Upper lobe of right lung (tissue), 1 donor: ENCODE measurements at regions not wholly inside any gene's neighbourhood (a gene's known extent, or its start where the extent isn't known, plus 50 kb on each side); places are given as distances from the start of the nearest gene placed in this dataset.
"Not testable (repeated sequence)": the region's sequence is repeated elsewhere in the genome, so short reads cannot be mapped to it uniquely, and the experiment has no call there.

Experiments used
- ATAC-seq: fragments of 200-7000 bp; cut with Tn5 transposase; one replicate; pipeline ENCODE4 v1.9.1; 2020; ENCODE audit warnings: mild to moderate bottlenecking, moderate library complexity
- DNase-seq: peaks from one replicate; pipeline ENCODE4 v3.0.0-alpha.2; 2020
- H3K27ac ChIP-seq: fragments of 200-600 bp; one replicate; pipeline ENCODE4 v1.8.0; 2022
- H3K27me3 ChIP-seq: fragments of 200-600 bp; one replicate; pipeline ENCODE4 v1.8.0; 2022; ENCODE audit warnings: mild to moderate bottlenecking
- H3K36me3 ChIP-seq: fragments of 200-600 bp; one replicate; pipeline ENCODE4 v1.8.0; 2022
- H3K4me1 ChIP-seq: fragments of 200-600 bp; one replicate; pipeline ENCODE4 v1.8.0; 2022
- H3K4me3 ChIP-seq: fragments of 200-600 bp; one replicate; pipeline ENCODE4 v1.8.0; 2022; ENCODE audit warnings: mild to moderate bottlenecking
- H3K9me3 ChIP-seq: fragments of 200-600 bp; one replicate; pipeline ENCODE4 v1.8.0; 2022
- CTCF ChIP-seq: fragments of 200-600 bp; IDR thresholded peaks from one replicate; pipeline ENCODE4 v1.8.0; 2022; ENCODE audit warnings: antibody characterized with exemption
- intact Hi-C: fragments of 100-400 bp; cut with DNase I; formaldehyde crosslinking; loops from one replicate; pipeline ENCODE4 v1.11.0; 2022
- donor health status: DM: no; HTN: yes; CAD: no; lungs with severe emphysema.

DNA sequence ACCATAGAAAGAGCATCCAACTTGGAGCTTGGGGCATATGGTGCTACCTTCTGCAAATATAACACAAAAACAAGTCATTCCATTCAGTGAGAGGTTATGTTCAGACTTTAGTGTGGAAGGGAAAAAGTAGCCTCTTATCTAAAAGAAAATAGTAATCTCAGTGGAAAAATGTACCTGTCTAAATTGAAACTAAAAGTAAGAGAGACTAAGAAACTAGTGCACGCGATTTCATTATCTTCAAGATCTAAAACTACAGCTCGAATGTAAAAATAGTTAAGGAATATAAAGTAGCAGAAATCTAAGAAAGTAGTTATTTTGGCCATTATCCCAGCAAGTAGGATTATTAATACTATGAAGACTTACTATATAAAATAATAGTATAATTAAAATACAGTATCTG lies 233.0 kb upstream of the PPP1R3A start:
- intact Hi-C loops = no loop called here

DNA sequence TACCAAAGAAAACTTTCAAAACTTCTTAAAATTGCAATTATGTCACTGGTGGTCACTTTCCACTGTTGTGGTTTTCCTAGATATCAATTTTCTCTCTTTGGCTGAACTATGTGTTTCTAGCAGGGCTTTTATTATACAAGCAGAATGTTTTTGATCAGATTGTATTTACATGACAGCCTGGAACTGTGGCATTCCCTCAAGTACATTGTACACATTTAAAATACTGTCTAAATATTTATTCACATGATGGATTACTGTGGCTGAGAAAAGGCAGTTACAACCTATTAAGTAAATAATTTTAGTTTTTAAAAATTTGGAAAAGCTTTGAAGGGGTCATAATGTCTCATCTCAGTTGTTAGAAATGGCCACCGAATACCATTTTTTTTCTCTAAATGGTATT lies 231.9 kb upstream of the PPP1R3A start:
- DNase-seq (no peak), ATAC-seq (no peak)
- Histone ChIP-seq H3K36me3 (no peaks in the 10 kb centered on the region), H3K27ac (no peak overlapping the region), H3K27me3 (no peaks in the 10 kb centered on the region), H3K4me3 (no peak overlapping the region), H3K4me1 (no peaks in the 10 kb centered on the region), H3K9me3 (no peaks in the 10 kb centered on the region)
- no peak for TF ChIP-seq CTCF
- intact Hi-C loops = no loop called here

More for the DNA sequence above, 233.0 kb upstream of the PPP1R3A start:
- Histone ChIP-seq H3K27me3 (no peaks in the 10 kb centered on the region), H3K36me3 (no peaks in the 10 kb centered on the region), H3K9me3 (no peaks in the 10 kb centered on the region), H3K27ac (no peak overlapping the region), H3K4me3 (no peak overlapping the region), H3K4me1 (no peaks in the 10 kb centered on the region)
- DNase-seq = no peak
- no peak for ATAC-seq
- TF ChIP-seq CTCF = no peak

DNA sequence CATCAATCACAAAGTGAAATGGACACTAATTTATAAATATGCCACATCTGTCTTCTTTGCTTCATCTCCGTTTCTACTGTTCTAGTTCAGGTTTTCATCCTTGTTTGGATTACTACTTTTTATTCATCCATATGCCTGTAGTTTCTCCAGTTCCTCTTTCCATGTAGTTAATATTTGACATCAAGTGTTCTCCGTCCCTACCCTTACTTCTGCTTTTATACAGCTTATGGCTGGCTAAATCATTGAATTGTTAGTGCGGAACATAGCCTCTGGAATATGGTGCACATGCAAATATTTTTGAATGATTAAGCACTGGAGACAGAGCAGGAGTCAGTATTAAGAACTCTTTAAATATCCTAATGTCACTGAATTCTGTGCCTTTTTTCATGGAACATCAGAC lies 230.0 kb upstream of the PPP1R3A start:
- no peak overlapping the region for H3K4me3 ChIP-seq
- TF ChIP-seq CTCF = no peak
- no peaks in the 10 kb centered on the region for H3K27me3 ChIP-seq
- H3K4me1 ChIP-seq = no peaks in the 10 kb centered on the region
- H3K9me3 ChIP-seq = no peaks in the 10 kb centered on the region
- H3K27ac ChIP-seq = no peak overlapping the region
- DNase-seq (no peak), ATAC-seq (peak; percentile 53)
- intact Hi-C loops = no loop called here
- no peaks in the 10 kb centered on the region for H3K36me3 ChIP-seq

GRCh38 chr7:114141415-114141814 lies 222.6 kb upstream of the PPP1R3A start:
- no peaks in the 10 kb centered on the region for H3K27me3 ChIP-seq
- no peak overlapping the region for H3K4me3 ChIP-seq
- no peak for DNase-seq
- intact Hi-C loops = no loop called here
- no peaks in the 10 kb centered on the region for H3K9me3 ChIP-seq
- no peak overlapping the region for H3K27ac ChIP-seq
- H3K36me3 ChIP-seq = no peaks in the 10 kb centered on the region
- no peak for ATAC-seq
- no peaks in the 10 kb centered on the region for H3K4me1 ChIP-seq
- TF ChIP-seq CTCF = no peak

- H3K36me3 ChIP-seq = no peaks in the 10 kb centered on the region
- no peak overlapping the region for H3K27ac ChIP-seq
- intact Hi-C loops = no loop called here
- no peak overlapping the region for H3K4me3 ChIP-seq
- no peaks in the 10 kb centered on the region for H3K4me1 ChIP-seq
- TF ChIP-seq CTCF = no peak
- no peak for DNase-seq
- H3K27me3 ChIP-seq = no peaks in the 10 kb centered on the region
- ATAC-seq = no peak
- H3K9me3 ChIP-seq = no peaks in the 10 kb centered on the region
Measured at GRCh38 chr7:114140561-114140960, 221.8 kb upstream of the PPP1R3A start.

DNA sequence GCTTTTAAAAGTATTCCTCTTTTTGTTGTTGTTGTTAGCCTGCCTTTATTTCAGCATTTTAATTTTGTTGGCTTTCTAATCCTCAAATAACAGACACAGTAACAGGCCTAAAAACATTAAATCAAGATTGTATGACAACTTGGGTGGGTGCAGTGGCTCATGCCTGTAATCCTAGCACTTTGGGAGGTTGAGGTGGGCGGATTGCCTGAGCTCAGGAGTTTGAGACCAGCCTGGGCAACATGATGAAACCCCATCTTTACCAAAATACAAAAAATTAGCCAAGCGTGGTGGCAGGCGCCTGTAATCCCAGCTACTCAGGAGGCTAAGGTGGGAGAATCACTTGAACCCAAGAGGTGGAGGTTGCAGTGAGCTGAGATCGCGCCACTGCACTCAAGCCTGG lies 220.9 kb upstream of the PPP1R3A start:
- H3K27ac ChIP-seq, H3K4me1 ChIP-seq, intact Hi-C loops, H3K36me3 ChIP-seq, DNase-seq, H3K4me3 ChIP-seq, ATAC-seq, H3K9me3 ChIP-seq, H3K27me3 ChIP-seq: not testable (repeated sequence)
